Mesenchymal stem cell (in vitro differentiated cells and primary cell): ENCODE measurements at regions not wholly inside any gene's neighbourhood (a gene's known extent, or its start where the extent isn't known, plus 50 kb on each side); places are given as distances from the start of the nearest gene placed in this dataset.
A peak's percentile ranks its signal among the peaks of the same experiment; 100 is the strongest.

Experiments used
- DNase-seq: peaks from one replicate; pipeline ENCODE4 v3.0.0-alpha.2; 2013
- H2AFZ ChIP-seq: one replicate; pipeline ENCODE4 v1.6.1; 2013; ENCODE audit warnings: low read depth, mild to moderate bottlenecking, control low read depth, inconsistent platforms, low read length, moderate library complexity
- H2AK5ac ChIP-seq: 2 replicates; pipeline ENCODE4 v1.6.1; 2013; ENCODE audit warnings: low read length, moderate library complexity, mild to moderate bottlenecking, inconsistent platforms; ENCODE audit not compliant: severe bottlenecking
- H2BK120ac ChIP-seq: one replicate; pipeline ENCODE4 v1.6.1; 2013; ENCODE audit warnings: low read depth, mild to moderate bottlenecking, inconsistent platforms, low read length, moderate library complexity
- H2BK12ac ChIP-seq, 2 experiments: one replicate each; pipeline ENCODE4 v1.6.1; 2013; ENCODE audit warnings: inconsistent platforms in 2 of 2, low read length in 2 of 2, mild to moderate bottlenecking in 2 of 2, moderate library complexity in 2 of 2, control low read depth in 1 of 2
- H2BK15ac ChIP-seq: one replicate; pipeline ENCODE4 v1.6.1; 2013; ENCODE audit warnings: mild to moderate bottlenecking, low read depth, inconsistent platforms; ENCODE audit not compliant: poor library complexity, severe bottlenecking
- H2BK5ac ChIP-seq: 2 replicates; pipeline ENCODE4 v1.6.1; 2013; ENCODE audit warnings: low read depth, mild to moderate bottlenecking, low read length, control low read depth, inconsistent platforms; ENCODE audit not compliant: poor library complexity, severe bottlenecking
- H3K14ac ChIP-seq, 2 experiments: one replicate each; pipeline ENCODE4 v1.6.1; 2013; ENCODE audit warnings: inconsistent platforms in 2 of 2, low read length in 2 of 2, control low read depth in 1 of 2, mild to moderate bottlenecking in 1 of 2, moderate library complexity in 1 of 2
- H3K18ac ChIP-seq, 2 experiments: one replicate each; pipeline ENCODE4 v1.6.1; 2013; ENCODE audit warnings: inconsistent platforms in 2 of 2, low read length in 2 of 2, control low read depth in 1 of 2, low read depth in 1 of 2, mild to moderate bottlenecking in 1 of 2
- H3K23ac ChIP-seq, 2 experiments: one replicate each; pipeline ENCODE4 v1.6.1; 2013; ENCODE audit warnings: inconsistent platforms in 2 of 2, low read length in 2 of 2, mild to moderate bottlenecking in 2 of 2, moderate library complexity in 2 of 2, control low read depth in 1 of 2
- H3K27ac ChIP-seq: 2 replicates; pipeline ENCODE4 v1.5.1; 2013; ENCODE audit warnings: mild to moderate bottlenecking, moderate library complexity, low read length, control low read depth, inconsistent platforms; ENCODE audit not compliant: poor library complexity, severe bottlenecking
- H3K27me3 ChIP-seq, 2 experiments: 2 replicates each; pipeline versions ENCODE4 v1.6.1 to v1.7.0; 2013; ENCODE audit warnings: low read length in 2 of 2, mild to moderate bottlenecking in 2 of 2, moderate library complexity in 2 of 2, control low read depth in 1 of 2, inconsistent platforms in 1 of 2; ENCODE audit not compliant: control insufficient read depth in 1 of 2, insufficient read depth in 1 of 2
- H3K36me3 ChIP-seq, 2 experiments: 2 replicates each; pipeline versions ENCODE4 v1.6.1 to v1.7.0; 2013; ENCODE audit warnings: low read length in 2 of 2, control low read depth in 1 of 2, inconsistent platforms in 1 of 2, low read depth in 1 of 2, mild to moderate bottlenecking in 1 of 2; ENCODE audit not compliant: insufficient read depth in 2 of 2, control insufficient read depth in 1 of 2
- H3K4ac ChIP-seq, 2 experiments: one replicate each; pipeline ENCODE4 v1.6.1; 2013; ENCODE audit warnings: inconsistent platforms in 2 of 2, low read length in 2 of 2, mild to moderate bottlenecking in 2 of 2, moderate library complexity in 2 of 2, control low read depth in 1 of 2, low read depth in 1 of 2
- H3K4me1 ChIP-seq: 2 replicates; pipeline ENCODE4 v1.6.1; 2013; ENCODE audit warnings: low read depth, low read length, control low read depth; ENCODE audit not compliant: control insufficient read depth, insufficient read depth
- H3K4me2 ChIP-seq: 2 replicates; pipeline ENCODE4 v1.6.1; 2013; ENCODE audit warnings: low read length, mild to moderate bottlenecking, inconsistent platforms; ENCODE audit not compliant: poor library complexity, severe bottlenecking
- H3K4me3 ChIP-seq, 2 experiments: 2 replicates each; pipeline versions ENCODE4 v1.5.1 to v1.7.0; 2013; ENCODE audit warnings: low read length in 2 of 2, mild to moderate bottlenecking in 2 of 2, control low read depth in 1 of 2, low read depth in 1 of 2; ENCODE audit not compliant: insufficient read depth in 1 of 2
- H3K79me1 ChIP-seq: replicated peaks from 2 replicates; pipeline ENCODE4 v1.6.1; 2013; ENCODE audit warnings: mild to moderate bottlenecking, control low read depth, low read length, inconsistent platforms; ENCODE audit not compliant: poor library complexity, severe bottlenecking
- H3K9ac ChIP-seq: 2 replicates; pipeline ENCODE4 v1.7.0; 2013; ENCODE audit warnings: mild to moderate bottlenecking, low read length, moderate library complexity
- H3K9me3 ChIP-seq: 2 replicates; pipeline ENCODE4 v1.7.0; 2013; ENCODE audit warnings: mild to moderate bottlenecking, low read length; ENCODE audit not compliant: control insufficient read depth
- H4K8ac ChIP-seq: one replicate; pipeline ENCODE4 v1.6.1; 2013; ENCODE audit warnings: inconsistent platforms, mild to moderate bottlenecking, low read length, moderate library complexity
- H4K91ac ChIP-seq: one replicate; pipeline ENCODE4 v1.6.1; 2013; ENCODE audit warnings: mild to moderate bottlenecking, low read length, inconsistent platforms
- WGBS: methylation state at CpG from one replicate; pipeline ENCODE4 v1.1.7; 2013; ENCODE audit warnings: mixed read lengths; 5-methylcytosine and 5-hydroxymethylcytosine counted together

DNA sequence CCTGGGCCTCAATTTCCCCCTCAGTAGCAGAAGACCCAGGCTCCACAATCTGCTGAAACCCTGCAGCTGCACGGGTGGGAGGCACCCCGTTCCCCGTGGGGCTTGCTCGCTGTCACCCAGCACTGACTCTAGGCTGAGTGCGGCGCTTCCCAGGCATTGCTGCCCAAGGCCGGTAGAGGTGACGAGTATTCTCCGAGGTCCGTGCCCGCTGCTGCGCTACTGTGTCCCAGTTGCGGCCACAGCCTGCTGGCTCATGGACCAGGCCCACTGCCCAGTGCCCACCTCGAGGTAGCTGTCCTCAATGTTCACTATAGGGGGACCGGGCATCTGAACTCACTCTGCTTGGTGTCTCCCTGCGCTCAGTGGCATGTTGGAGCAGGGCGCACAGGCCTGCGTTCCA lies 74.7 kb downstream of the GSC start:
- Histone ChIP-seq H3K4me1 (peaks cover 15% of the 10 kb centered on the region), H3K18ac (no peak overlapping the region), H2AK5ac (peak overlapping the region; percentile 23), H2AFZ (no peak overlapping the region), H3K23ac (no peak overlapping the region), H3K4me3 (no peak overlapping the region), H3K27me3 (peaks cover 4 to 29% of the 10 kb centered on the region in 2 experiments), H2BK12ac (no peak overlapping the region), H2BK120ac (no peak overlapping the region), H3K27ac (no peak overlapping the region), H3K14ac (no peak overlapping the region), H2BK5ac (no peak overlapping the region), H3K9me3 (no peaks in the 10 kb centered on the region), H4K91ac (no peak overlapping the region), H3K4me2 (no peak overlapping the region), H3K36me3 (no peaks in the 10 kb centered on the region), H3K79me1 (no peaks in the 10 kb centered on the region), H2BK15ac (no peak overlapping the region), H3K9ac (no peak overlapping the region), H3K4ac (no peak overlapping the region), H4K8ac (no peak overlapping the region)
- WGBS, result 91% methylated on average over 18 of the region's 18 CpGs
- no peak for DNase-seq

DNA sequence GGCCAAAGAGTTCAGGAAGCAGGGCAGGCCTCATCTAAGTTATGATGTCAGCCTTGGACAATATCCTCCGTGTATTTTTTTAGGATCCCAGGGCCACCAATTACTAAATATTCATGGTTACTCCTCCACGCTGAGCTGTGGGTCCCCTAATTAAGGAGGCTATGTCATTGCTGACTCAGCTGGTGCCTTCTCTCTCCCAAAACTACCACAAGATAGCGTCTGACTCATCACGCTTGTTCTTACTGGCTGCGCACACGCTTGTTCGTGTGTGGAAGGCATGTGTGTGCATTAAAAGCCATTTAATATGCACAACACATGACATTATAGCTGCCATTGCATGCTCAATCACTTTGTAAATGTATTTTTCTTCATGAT lies 78.3 kb downstream of the GSC start:
- H2BK120ac ChIP-seq, result no peak overlapping the region
- no peak overlapping the region for H3K23ac ChIP-seq
- no peak overlapping the region for H2AFZ ChIP-seq
- no peak overlapping the region for H2BK15ac ChIP-seq
- H3K18ac ChIP-seq, result no peak overlapping the region
- H3K9ac ChIP-seq, result no peak overlapping the region
- no peaks in the 10 kb centered on the region for H3K9me3 ChIP-seq
- no peak overlapping the region for H2BK12ac ChIP-seq
- DNase-seq, result no peak
- H4K91ac ChIP-seq, result no peak overlapping the region
- H3K79me1 ChIP-seq, result no peaks in the 10 kb centered on the region
- no peak overlapping the region for H3K4ac ChIP-seq
- H2AK5ac ChIP-seq, result no peak overlapping the region
- peaks cover 0 to 4% of the 10 kb centered on the region in 2 experiments for H3K27me3 ChIP-seq
- no peak overlapping the region for H4K8ac ChIP-seq
- H3K4me2 ChIP-seq, result no peak overlapping the region
- no peak overlapping the region for H3K14ac ChIP-seq
- no peak overlapping the region for H3K27ac ChIP-seq
- no peaks in the 10 kb centered on the region for H3K36me3 ChIP-seq
- H3K4me3 ChIP-seq, result no peak overlapping the region
- WGBS, result 74% methylated on average over 2 of the region's 7 CpGs
- H2BK5ac ChIP-seq, result no peak overlapping the region
- H3K4me1 ChIP-seq, result peaks cover 11% of the 10 kb centered on the region

DNA sequence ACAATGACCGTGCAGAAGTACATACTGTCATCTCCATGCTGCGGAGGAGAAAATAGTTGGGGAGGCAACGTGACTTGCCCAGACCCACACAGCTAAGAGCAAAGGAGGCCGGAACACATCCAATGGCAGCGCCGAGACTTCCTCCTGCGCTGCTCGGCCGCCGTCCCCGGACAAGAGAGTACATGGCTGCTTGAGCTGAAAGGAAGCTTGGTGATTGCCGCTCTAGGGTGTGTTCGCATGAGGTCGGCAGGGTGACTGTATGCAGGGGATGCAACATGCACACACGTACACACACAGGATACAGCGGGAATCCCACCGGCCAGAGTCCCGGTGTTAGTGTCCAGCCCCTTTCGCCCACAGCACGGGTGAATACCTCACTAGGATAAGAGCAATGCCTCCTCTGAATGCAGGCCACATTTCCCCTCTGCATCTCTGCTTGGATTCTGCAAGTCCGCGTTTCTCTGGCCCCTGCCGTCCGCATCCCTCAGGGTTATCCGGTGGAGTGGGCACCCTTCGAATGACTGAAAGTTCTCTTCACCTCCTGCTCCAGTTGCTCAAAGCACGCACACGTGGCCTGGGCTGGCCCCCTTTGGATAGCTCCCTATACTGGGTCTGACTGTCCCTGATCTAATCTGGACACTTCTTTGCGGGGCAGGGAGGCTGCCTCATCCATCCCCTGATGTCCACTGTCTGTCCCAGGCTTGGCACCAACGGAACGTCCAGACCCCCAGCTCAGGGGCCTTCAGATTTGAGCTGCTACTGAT lies 78.8 kb downstream of the GSC start:
- DNase-seq, result no peak
- no peaks in the 10 kb centered on the region for H3K79me1 ChIP-seq
- no peak overlapping the region for H3K4ac ChIP-seq
- H4K91ac ChIP-seq, result no peak overlapping the region
- H3K18ac ChIP-seq, result no peak overlapping the region
- WGBS, result 92% methylated on average over 31 of the region's 31 CpGs
- peaks cover 11% of the 10 kb centered on the region for H3K4me1 ChIP-seq
- H2BK120ac ChIP-seq, result no peak overlapping the region
- H2BK12ac ChIP-seq, result no peak overlapping the region
- peaks cover 0 to 4% of the 10 kb centered on the region in 2 experiments for H3K27me3 ChIP-seq
- H3K14ac ChIP-seq, result no peak overlapping the region
- no peak overlapping the region for H3K27ac ChIP-seq
- H2BK5ac ChIP-seq, result no peak overlapping the region
- no peaks in the 10 kb centered on the region for H3K36me3 ChIP-seq
- H3K4me3 ChIP-seq, result no peak overlapping the region
- H2AK5ac ChIP-seq, result no peak overlapping the region
- no peak overlapping the region for H2BK15ac ChIP-seq
- no peak overlapping the region for H3K9ac ChIP-seq
- no peak overlapping the region for H4K8ac ChIP-seq
- H3K9me3 ChIP-seq, result no peaks in the 10 kb centered on the region
- no peak overlapping the region for H3K4me2 ChIP-seq
- no peak overlapping the region for H2AFZ ChIP-seq
- no peak overlapping the region for H3K23ac ChIP-seq

DNA sequence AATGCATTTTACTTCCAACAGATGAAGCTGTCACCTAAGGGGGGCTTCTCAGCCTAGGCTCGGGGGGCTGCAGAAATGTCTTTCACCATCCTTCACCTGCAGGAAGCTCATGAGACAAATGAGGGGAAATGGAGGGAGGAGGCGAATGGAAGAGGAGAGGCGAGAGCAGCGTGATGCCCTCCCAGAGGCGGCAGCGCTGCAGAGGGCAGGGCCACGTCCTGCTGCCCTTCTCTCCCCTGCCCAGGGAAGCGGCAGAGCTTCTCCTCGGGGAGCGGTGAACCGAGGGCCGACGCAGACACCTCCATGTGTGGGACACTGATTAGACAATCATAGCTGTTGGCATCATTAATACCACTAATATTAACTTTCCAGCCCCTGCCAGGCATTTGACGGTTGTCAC lies 78.3 kb downstream of the SERPINA3 start:
- Histone ChIP-seq H3K4me1 (peaks cover 10% of the 10 kb centered on the region), H3K9ac (no peak overlapping the region), H2AK5ac (no peak overlapping the region), H4K8ac (no peak overlapping the region), H4K91ac (no peak overlapping the region), H3K4me2 (no peak overlapping the region), H3K9me3 (no peaks in the 10 kb centered on the region), H3K27ac (no peak overlapping the region), H3K4ac (no peak overlapping the region), H3K14ac (no peak overlapping the region), H3K23ac (no peak overlapping the region), H2BK120ac (no peak overlapping the region), H3K4me3 (no peak overlapping the region), H3K79me1 (no peaks in the 10 kb centered on the region), H2AFZ (no peak overlapping the region), H2BK5ac (no peak overlapping the region), H3K36me3 (no peaks in the 10 kb centered on the region), H3K27me3 (peaks cover 0 to 4% of the 10 kb centered on the region in 2 experiments), H2BK15ac (no peak overlapping the region), H3K18ac (no peak overlapping the region), H2BK12ac (no peak overlapping the region)
- 91% methylated on average over 14 of the region's 14 CpGs for WGBS
- no peak for DNase-seq
